Gastroesophageal sphincter (tissue), 3 donors: ENCODE measurements at regions not wholly inside any gene's neighbourhood (a gene's known extent, or its start where the extent isn't known, plus 50 kb on each side); places are given as distances from the start of the nearest gene placed in this dataset.
"Not testable (repeated sequence)": the region's sequence is repeated elsewhere in the genome, so short reads cannot be mapped to it uniquely, and the experiment has no call there.

ENCODE experiments used
- CTCF ChIP-seq, 4 experiments: fragments of 200-600 bp in 2 of 4; fragments of 450-650 bp in 2 of 4; sonication (generic) in 1 of 4; IDR thresholded peaks; one replicate each; pipeline ENCODE4 v1.5.1; 2017 to 2019; ENCODE audit warnings: antibody characterized with exemption in 4 of 4, mild to moderate bottlenecking in 2 of 4, moderate library complexity in 2 of 4
- POLR2A ChIP-seq, 2 donors: fragments of 450-650 bp; IDR thresholded peaks; one replicate each; pipeline ENCODE4 v1.6.1; 2017; ENCODE audit warnings: antibody characterized with exemption in 2 of 2, mild to moderate bottlenecking in 2 of 2, moderate library complexity in 1 of 2

- not testable (repeated sequence) for TF ChIP-seq CTCF, POLR2A (IDR thresholded peaks at IDR 0.05)
These were observed 1643.9 kb upstream of the ADGRL3 start for GRCh38 chr4:59556191-59556590.
